ENCODE measurements at regions not wholly inside any gene's neighbourhood (a gene's known extent, or its start where the extent isn't known, plus 50 kb on each side); places are given as distances from the start of the nearest gene placed in this dataset.

DNA sequence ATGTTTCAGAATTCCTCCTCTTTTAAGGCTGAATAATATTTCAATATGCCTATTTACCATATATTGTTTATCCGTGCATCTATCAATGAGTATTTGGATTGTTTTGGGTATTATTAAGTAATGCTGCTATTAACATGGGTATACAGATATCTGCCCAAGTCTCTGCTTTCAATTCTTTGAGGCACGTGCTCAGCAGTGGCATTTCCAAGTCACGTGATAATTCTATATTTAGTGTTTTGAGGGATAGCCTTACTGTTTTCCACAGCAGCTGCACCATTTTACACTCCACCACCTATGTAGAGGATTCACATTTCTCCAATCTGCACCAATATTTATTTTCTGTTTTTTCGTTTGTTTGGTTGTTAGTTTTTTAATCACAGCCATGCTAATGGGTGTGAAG is 636.8 kb upstream of the ANKRD30A start:
- Histone ChIP-seq H4K20me1 (ENCODE audit: insufficient read depth, low read length) (no peaks in the 10 kb centered on the region), H3K79me2 (ENCODE audit: insufficient read depth, low read length) (no peaks in the 10 kb centered on the region), H3K27me3 (ENCODE audit: control insufficient read depth in 2 of 2, insufficient read depth in 2 of 2, low read length in 2 of 2) (no peaks in the 10 kb centered on the region), H3K27ac (ENCODE audit: low read depth in 1 of 2, low read length in 2 of 2) (no peak overlapping the region), H3K4me3 (replicated peaks in 1 of 3; ENCODE audit: low read depth in 2 of 3, low read length in 3 of 3) (no peak overlapping the region), H3K9ac (ENCODE audit: insufficient read depth, low read length, poor library complexity, severe bottlenecking) (no peak overlapping the region), H3K9me3 (replicated peaks in 1 of 2; ENCODE audit: control insufficient read depth in 1 of 2, insufficient read depth in 1 of 2, low read length in 2 of 2) (peaks cover 0 to 4% of the 10 kb centered on the region in 2 donors), H3K4me1 (ENCODE audit: control insufficient read depth in 1 of 2, insufficient read depth in 2 of 2, low read length in 2 of 2) (no peaks in the 10 kb centered on the region), H3K36me3 (replicated peaks in 1 of 2; ENCODE audit: control insufficient read depth in 1 of 2, insufficient read depth in 2 of 2, low read length in 2 of 2) (no peaks in the 10 kb centered on the region), H2AFZ (ENCODE audit: insufficient read depth, low read depth, low read length, poor library complexity, severe bottlenecking) (no peak overlapping the region), H3K4me2 (replicated peaks; ENCODE audit: extremely low read depth, low read length, poor library complexity, severe bottlenecking) (no peak overlapping the region)
- peaks cover 0 to 1% (median 0%) of the 10 kb centered on the region in 3 donors for H3K27me3 Mint-ChIP-seq (ENCODE audit: low read depth in 3 of 3)
- H3K36me3 Mint-ChIP-seq: no peaks in the 10 kb centered on the region
- no CpG with 5 or more reads among the region's 4 CpGs for WGBS (ENCODE audit: insufficient coverage)
- H3K27ac Mint-ChIP-seq: no peak overlapping the region
- DNase-seq: no peak
- peaks cover 2 to 24% (median 12%) of the 10 kb centered on the region in 7 donors for H3K9me3 Mint-ChIP-seq
- H3K4me1 Mint-ChIP-seq: no peaks in the 10 kb centered on the region
- TF ChIP-seq, protein P1, sequence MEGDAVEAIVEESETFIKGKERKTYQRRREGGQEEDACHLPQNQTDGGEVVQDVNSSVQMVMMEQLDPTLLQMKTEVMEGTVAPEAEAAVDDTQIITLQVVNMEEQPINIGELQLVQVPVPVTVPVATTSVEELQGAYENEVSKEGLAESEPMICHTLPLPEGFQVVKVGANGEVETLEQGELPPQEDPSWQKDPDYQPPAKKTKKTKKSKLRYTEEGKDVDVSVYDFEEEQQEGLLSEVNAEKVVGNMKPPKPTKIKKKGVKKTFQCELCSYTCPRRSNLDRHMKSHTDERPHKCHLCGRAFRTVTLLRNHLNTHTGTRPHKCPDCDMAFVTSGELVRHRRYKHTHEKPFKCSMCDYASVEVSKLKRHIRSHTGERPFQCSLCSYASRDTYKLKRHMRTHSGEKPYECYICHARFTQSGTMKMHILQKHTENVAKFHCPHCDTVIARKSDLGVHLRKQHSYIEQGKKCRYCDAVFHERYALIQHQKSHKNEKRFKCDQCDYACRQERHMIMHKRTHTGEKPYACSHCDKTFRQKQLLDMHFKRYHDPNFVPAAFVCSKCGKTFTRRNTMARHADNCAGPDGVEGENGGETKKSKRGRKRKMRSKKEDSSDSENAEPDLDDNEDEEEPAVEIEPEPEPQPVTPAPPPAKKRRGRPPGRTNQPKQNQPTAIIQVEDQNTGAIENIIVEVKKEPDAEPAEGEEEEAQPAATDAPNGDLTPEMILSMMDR (IDR thresholded peaks at IDR 0.05): no peak
- intact Hi-C loops (cut with micrococcal nuclease): no loop called here
- no peak overlapping the region for H3K4me3 Mint-ChIP-seq

DNA sequence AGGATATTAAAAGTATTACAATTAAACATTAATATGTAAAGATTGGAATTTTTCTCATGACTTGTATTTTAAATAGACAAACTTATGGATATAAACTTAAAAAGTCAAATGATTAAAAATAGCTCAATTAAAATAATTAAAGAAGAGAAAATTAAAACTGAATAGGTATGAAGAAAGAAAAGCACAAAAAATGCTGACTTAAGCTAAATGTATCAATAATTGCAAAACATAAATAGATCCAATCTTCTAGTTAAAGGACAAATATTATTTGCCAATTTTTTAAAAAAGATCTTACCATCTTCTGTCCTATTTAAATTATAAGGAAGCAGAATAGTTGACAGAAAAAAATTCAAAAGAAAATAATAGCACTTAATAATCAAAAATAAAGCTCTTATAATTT is 646.3 kb upstream of the ANKRD30A start:
- no peak overlapping the region for H3K9ac ChIP-seq (ENCODE audit: insufficient read depth, low read length, poor library complexity, severe bottlenecking)
- H3K27ac ChIP-seq (ENCODE audit: low read depth in 1 of 2, low read length in 2 of 2): no peak overlapping the region
- Mint-ChIP-seq H3K4me3 (no peak overlapping the region), H3K27me3 (ENCODE audit: low read depth in 3 of 3) (no peaks in the 10 kb centered on the region), H3K27ac (no peak overlapping the region), H3K36me3 (no peaks in the 10 kb centered on the region), H3K9me3 (peaks cover 0 to 20% (median 12%) of the 10 kb centered on the region in 7 donors), H3K4me1 (no peaks in the 10 kb centered on the region)
- no peaks in the 10 kb centered on the region for H3K4me1 ChIP-seq (ENCODE audit: control insufficient read depth in 1 of 2, insufficient read depth in 2 of 2, low read length in 2 of 2)
- H3K4me2 ChIP-seq (replicated peaks; ENCODE audit: extremely low read depth, low read length, poor library complexity, severe bottlenecking): no peak overlapping the region
- no peaks in the 10 kb centered on the region for H3K36me3 ChIP-seq (replicated peaks in 1 of 2; ENCODE audit: control insufficient read depth in 1 of 2, insufficient read depth in 2 of 2, low read length in 2 of 2)
- H3K4me3 ChIP-seq (replicated peaks in 1 of 3; ENCODE audit: low read depth in 2 of 3, low read length in 3 of 3): no peak overlapping the region
- no peak for DNase-seq
- H3K79me2 ChIP-seq (ENCODE audit: insufficient read depth, low read length): no peaks in the 10 kb centered on the region
- H4K20me1 ChIP-seq (ENCODE audit: insufficient read depth, low read length): no peaks in the 10 kb centered on the region
- peaks cover 9 to 17% of the 10 kb centered on the region in 2 donors for H3K9me3 ChIP-seq (replicated peaks in 1 of 2; ENCODE audit: control insufficient read depth in 1 of 2, insufficient read depth in 1 of 2, low read length in 2 of 2)
- no peak overlapping the region for H2AFZ ChIP-seq (ENCODE audit: insufficient read depth, low read depth, low read length, poor library complexity, severe bottlenecking)
- intact Hi-C loops (cut with micrococcal nuclease): no loop called here
- no peaks in the 10 kb centered on the region for H3K27me3 ChIP-seq (ENCODE audit: control insufficient read depth in 2 of 2, insufficient read depth in 2 of 2, low read length in 2 of 2)
- TF ChIP-seq, protein P1 (IDR thresholded peaks at IDR 0.05): no peak
